Astrocyte of the spinal cord (primary cell): ENCODE measurements at regions not wholly inside any gene's neighbourhood (a gene's known extent, or its start where the extent isn't known, plus 50 kb on each side); places are given as distances from the start of the nearest gene placed in this dataset.

Experiments
- DNase-seq: peaks from one replicate; pipeline ENCODE4 v3.0.0; 2011; ENCODE audit warnings: low read depth, low spot score
- H3K4me3 ChIP-seq: 2 replicates; pipeline ENCODE4 v1.5.1; 2011; ENCODE audit warnings: low read depth, mild to moderate bottlenecking, low read length, moderate library complexity
- in situ Hi-C: cut with HindIII; loops from 2 replicates; pipeline ENCODE4 v1.10.0; 2017; ENCODE audit warnings: low sequenced_read_pairs
- TF ChIP-seq, protein P1 (sequence below): IDR thresholded peaks from 2 replicates; pipeline ENCODE4 v1.5.1; 2012; ENCODE audit warnings: low read depth, mild to moderate bottlenecking, low read length, inconsistent platforms

GRCh38 chr12:5177731-5178130 is 134.1 kb downstream of the KCNA5 start:
- in situ Hi-C loops: no loop called here

GRCh38 chr12:5178571-5178970 is 134.9 kb downstream of the KCNA5 start:
- DNase-seq: no peak
- in situ Hi-C loops: no loop called here
- TF ChIP-seq, protein P1, sequence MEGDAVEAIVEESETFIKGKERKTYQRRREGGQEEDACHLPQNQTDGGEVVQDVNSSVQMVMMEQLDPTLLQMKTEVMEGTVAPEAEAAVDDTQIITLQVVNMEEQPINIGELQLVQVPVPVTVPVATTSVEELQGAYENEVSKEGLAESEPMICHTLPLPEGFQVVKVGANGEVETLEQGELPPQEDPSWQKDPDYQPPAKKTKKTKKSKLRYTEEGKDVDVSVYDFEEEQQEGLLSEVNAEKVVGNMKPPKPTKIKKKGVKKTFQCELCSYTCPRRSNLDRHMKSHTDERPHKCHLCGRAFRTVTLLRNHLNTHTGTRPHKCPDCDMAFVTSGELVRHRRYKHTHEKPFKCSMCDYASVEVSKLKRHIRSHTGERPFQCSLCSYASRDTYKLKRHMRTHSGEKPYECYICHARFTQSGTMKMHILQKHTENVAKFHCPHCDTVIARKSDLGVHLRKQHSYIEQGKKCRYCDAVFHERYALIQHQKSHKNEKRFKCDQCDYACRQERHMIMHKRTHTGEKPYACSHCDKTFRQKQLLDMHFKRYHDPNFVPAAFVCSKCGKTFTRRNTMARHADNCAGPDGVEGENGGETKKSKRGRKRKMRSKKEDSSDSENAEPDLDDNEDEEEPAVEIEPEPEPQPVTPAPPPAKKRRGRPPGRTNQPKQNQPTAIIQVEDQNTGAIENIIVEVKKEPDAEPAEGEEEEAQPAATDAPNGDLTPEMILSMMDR: no peak
- H3K4me3 ChIP-seq: no peak overlapping the region

More at GRCh38 chr12:5177731-5178130, 134.1 kb downstream of the KCNA5 start:
- no peak for DNase-seq
- TF ChIP-seq, protein P1: no peak
- H3K4me3 ChIP-seq: no peak overlapping the region

GRCh38 chr12:5180496-5180895 is 136.8 kb downstream of the KCNA5 start:
- in situ Hi-C loops: no loop called here
- TF ChIP-seq, protein P1: no peak
- DNase-seq: no peak
- no peak overlapping the region for H3K4me3 ChIP-seq

DNA sequence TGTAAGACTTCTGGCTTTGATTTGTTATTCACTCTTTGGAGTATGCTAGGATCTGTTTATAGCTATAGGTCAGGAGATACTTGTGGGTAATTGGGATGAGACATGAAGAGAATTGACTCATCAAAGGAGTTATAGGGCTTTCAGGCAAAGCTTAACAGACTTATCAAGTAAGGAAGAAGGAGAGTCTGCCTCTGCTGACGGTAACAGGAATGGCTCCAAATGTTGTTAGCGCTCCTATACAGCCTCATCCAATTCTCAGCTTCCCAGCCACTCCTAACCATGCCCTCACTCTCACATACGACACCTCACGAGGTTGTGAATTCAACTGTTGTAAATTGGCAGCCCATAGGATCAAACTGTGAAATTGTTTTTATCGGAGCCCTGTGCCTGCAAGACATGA is 140.5 kb downstream of the KCNA5 start:
- TF ChIP-seq, protein P1: no peak
- in situ Hi-C loops: no loop called here
- no peak overlapping the region for H3K4me3 ChIP-seq
- no peak for DNase-seq

DNA sequence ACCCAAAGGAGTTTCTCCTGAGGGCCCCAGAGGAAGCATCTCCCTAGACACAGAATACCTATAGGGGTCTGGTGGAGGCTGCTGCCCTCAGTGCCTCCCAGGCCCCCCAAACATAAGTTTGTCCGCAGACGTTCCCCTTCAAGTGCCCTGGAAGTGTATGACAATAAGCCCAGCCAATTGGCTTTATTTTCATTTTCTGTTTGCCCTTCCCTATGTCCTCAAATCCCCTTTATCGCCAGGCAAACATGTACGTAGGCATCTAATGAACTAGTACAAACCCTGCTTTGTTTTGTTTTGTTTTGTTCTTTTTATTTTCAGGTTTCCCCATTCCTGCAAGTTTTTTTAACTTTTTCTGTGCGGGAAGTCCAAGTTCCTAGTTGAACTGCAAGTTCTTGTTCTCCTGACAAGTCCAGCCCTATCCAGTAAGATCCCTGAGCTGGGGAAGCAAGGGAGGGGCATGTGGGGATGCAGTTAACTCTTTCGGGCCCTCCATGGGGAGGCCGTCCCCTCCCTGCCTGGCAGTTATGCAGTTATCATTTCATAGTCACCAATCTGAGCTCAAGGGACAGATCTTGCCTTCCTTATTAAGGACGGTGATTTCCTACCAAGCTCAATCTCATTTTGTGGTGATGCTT is 141.9 kb downstream of the KCNA5 start:
- H3K4me3 ChIP-seq: no peak overlapping the region
- in situ Hi-C loops: no loop called here
- DNase-seq: no peak
- TF ChIP-seq, protein P1: no peak

GRCh38 chr12:5186715-5187114 is 143.0 kb downstream of the KCNA5 start:
- TF ChIP-seq, protein P1: no peak
- DNase-seq: no peak
- in situ Hi-C loops: no loop called here
- H3K4me3 ChIP-seq: no peak overlapping the region
